ENCODE measurements at regions not wholly inside any gene's neighbourhood (a gene's known extent, or its start where the extent isn't known, plus 50 kb on each side); places are given as distances from the start of the nearest gene placed in this dataset.

DNA sequence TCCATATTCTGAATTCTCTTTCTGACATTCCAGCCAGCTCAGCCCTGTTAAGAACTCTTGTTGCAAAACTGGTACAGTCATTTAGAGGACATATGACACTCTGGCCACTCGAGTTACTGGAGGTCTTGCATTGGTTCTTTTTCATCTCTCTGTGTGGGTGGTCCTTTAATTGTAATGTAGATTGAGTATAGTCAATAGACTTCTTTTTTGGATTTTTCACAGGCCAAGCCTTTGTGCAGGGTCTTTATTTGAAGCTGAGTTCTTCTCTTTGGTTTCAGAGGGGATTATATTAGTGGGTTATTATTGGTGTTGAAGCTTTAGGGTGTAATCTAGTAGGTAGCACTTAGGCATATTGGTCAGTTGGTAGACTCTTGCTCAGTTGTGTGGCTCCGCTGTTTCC is 118.0 kb upstream of the GIMD1 start:
- TF ChIP-seq CTCF (IDR thresholded peaks at IDR 0.05; ENCODE audit: insufficient read depth, low read length, poor library complexity, severe bottlenecking) (no peak), EZH2phosphoT487 (conservative IDR thresholded peaks at IDR 0.05; ENCODE audit: low read length) (no peak)

All from SU-DHL-6 (cell line).